GM10266 (cell line): ENCODE measurements at regions not wholly inside any gene's neighbourhood (a gene's known extent, or its start where the extent isn't known, plus 50 kb on each side); places are given as distances from the start of the nearest gene placed in this dataset.

Experiments used
- DNase-seq: peaks from one replicate; pipeline ENCODE4 v3.0.0; 2012; ENCODE audit errors: extremely low spot score
- TF ChIP-seq, protein P1 (sequence below): IDR thresholded peaks from 2 replicates; pipeline ENCODE4 v1.5.1; 2012; ENCODE audit warnings: mild to moderate bottlenecking, low read depth; ENCODE audit not compliant: control insufficient read depth, insufficient read depth; ENCODE audit errors: missing control alignments

DNA sequence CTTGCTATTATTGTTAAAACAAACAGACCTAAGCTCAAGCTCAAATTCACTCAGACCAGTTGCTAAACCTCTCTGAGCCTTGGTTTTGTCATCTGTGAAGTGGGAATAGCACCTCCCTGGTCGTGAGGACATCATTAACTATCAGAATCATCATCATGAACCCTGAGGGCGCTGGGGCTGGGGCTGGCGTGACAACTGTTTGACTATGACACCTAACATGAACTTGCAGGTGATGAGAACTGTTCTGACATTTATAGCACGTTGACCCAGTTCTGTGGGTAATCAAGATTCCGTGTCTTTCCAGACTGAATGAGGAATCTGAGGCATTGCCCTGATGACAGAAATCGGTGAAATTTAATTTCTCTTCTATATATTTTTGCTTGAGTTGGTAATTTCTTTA, 71.3 kb upstream of the CDH5 start:
- TF ChIP-seq, protein P1, sequence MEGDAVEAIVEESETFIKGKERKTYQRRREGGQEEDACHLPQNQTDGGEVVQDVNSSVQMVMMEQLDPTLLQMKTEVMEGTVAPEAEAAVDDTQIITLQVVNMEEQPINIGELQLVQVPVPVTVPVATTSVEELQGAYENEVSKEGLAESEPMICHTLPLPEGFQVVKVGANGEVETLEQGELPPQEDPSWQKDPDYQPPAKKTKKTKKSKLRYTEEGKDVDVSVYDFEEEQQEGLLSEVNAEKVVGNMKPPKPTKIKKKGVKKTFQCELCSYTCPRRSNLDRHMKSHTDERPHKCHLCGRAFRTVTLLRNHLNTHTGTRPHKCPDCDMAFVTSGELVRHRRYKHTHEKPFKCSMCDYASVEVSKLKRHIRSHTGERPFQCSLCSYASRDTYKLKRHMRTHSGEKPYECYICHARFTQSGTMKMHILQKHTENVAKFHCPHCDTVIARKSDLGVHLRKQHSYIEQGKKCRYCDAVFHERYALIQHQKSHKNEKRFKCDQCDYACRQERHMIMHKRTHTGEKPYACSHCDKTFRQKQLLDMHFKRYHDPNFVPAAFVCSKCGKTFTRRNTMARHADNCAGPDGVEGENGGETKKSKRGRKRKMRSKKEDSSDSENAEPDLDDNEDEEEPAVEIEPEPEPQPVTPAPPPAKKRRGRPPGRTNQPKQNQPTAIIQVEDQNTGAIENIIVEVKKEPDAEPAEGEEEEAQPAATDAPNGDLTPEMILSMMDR: no peak
- no peak for DNase-seq

DNA sequence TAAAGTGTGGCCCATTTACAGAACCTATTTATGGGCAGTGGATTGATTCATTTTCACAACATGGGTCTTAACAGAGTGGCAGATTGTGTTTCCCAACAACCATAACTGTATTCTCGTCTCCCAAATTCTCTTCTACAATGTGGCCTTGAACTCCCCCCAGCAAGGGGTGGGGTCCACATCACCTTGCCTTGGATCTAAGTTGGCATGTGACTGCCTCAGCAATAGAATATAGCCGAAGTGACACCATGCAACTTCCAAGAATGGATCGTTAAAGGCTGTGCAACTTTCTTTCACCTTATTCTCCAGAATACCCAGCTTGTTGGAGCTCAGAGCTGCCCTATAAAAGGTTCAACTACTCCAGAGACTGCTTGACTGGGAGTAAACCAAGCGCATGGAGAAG, 72.0 kb upstream of the CDH5 start:
- TF ChIP-seq, protein P1: no peak
- DNase-seq: no peak

DNA sequence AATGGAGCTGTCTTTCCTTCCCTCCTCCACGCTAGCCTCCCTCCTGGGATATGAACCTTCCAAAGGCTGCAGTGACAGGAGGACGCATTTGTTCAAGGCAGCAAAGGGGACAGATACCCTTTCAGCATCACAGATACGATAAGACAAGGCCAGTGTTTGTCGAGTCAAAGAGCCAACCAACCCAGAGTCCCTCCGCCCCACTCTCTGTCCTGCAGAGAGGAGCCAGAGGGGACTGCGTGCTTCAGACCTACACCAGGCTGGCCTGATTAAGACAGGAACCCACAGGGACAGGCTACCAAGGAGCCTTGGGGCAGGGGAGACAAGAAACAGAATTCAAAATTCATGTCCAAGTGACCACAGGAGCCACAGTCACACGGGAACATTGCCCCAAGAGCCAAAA, 72.6 kb upstream of the CDH5 start:
- TF ChIP-seq, protein P1: no peak

DNA sequence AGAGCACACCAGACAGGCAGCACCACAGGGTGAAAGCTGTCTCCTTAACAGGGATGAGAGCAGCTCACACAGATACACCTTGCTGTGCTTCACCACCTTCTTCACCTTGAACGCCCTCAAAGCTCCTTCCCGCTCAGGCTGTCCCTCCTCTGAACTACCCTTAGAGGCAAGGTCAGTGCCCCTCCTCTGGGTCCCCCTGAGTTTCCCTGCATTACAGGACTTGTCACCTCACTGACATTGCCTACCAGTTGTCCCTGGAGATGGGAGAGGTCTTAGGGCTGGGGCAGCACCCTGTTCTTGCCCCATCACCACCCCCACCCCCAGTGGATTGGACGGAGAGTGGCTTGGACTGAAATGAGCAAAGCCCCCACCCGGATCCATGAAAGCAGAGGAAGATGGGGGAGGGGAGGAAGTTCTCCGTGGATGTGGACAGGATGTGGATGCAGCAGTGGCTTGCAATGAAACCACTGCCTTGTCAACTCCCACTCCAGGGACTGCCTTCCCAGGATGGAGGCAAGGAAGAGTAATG, 73.2 kb upstream of the CDH5 start:
- DNase-seq: no peak
- TF ChIP-seq, protein P1: no peak

More for the DNA sequence above, 72.6 kb upstream of the CDH5 start:
- DNase-seq: no peak

- no peak for DNase-seq
These were observed 74.1 kb upstream of the CDH5 start for GRCh38 chr16:66292241-66292935.

DNA sequence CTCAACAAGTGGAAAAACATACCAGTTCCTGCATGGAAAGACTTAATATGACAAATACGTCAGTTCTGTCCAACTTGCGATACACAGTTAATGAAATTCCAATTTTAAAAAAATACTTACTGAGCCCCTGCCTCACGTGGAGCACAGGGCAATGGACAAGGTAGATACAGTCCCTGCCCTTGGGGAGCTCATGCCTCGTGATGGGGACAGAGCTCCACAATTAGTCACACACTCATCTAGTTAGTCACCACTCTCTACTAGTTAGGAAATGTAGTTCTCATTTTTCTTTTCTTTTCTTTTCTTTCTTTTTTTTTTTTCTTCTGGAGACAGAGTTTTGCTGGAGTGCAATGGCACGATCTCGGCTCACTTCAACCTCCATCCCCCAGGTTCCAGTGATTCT, 74.7 kb upstream of the CDH5 start:
- no peak for DNase-seq
- TF ChIP-seq, protein P1: no peak

More at GRCh38 chr16:66292241-66292935, 74.1 kb upstream of the CDH5 start:
- TF ChIP-seq, protein P1: no peak

DNA sequence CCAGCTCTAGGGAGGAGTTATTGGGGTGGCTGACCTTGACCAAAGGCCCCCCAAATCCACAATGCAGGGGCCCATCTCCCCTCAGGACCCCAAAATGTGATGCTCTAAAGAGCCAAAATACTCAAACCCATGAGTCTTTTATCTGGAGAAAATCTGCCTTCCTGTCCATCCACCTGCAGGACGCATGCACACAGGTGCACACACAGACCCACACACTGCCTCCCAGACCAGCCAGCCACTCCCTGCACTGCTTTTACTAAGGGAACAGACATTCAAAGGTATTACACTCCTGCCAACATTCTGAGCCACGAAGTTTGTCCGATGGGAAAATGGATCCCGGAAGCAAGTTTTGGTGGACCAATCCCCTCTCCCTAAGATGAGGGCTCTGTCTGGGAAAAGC, 76.1 kb upstream of the CDH5 start:
- DNase-seq: no peak
- TF ChIP-seq, protein P1: no peak
